Activated naive CD4-positive, alpha-beta T cell treated with anti-CD3 and anti-CD28 coated beads, Interleukin-2, amount 50 U/mL, for 24 hours (primary cell): ENCODE measurements at regions not wholly inside any gene's neighbourhood (a gene's known extent, or its start where the extent isn't known, plus 50 kb on each side); places are given as distances from the start of the nearest gene placed in this dataset.
"Not testable (repeated sequence)": the region's sequence is repeated elsewhere in the genome, so short reads cannot be mapped to it uniquely, and the experiment has no call there.

Experiments used
- H3K27ac Mint-ChIP-seq: one replicate; pipeline ENCODE4 v1.8.0; 2021; ENCODE audit warnings: mild to moderate bottlenecking, mixed read lengths
- H3K27me3 Mint-ChIP-seq: one replicate; pipeline ENCODE4 v1.8.0; 2021; ENCODE audit warnings: mixed read lengths
- H3K36me3 Mint-ChIP-seq: one replicate; pipeline ENCODE4 v1.8.0; 2021; ENCODE audit warnings: mixed read lengths
- H3K4me1 Mint-ChIP-seq: one replicate; pipeline ENCODE4 v1.8.0; 2021; ENCODE audit warnings: mixed read lengths
- H3K4me3 Mint-ChIP-seq: one replicate; pipeline ENCODE4 v1.8.0; 2021; ENCODE audit warnings: mild to moderate bottlenecking, mixed read lengths
- H3K9me3 Mint-ChIP-seq: one replicate; pipeline ENCODE4 v1.8.0; 2021; ENCODE audit warnings: mixed read lengths

- H3K27me3 Mint-ChIP-seq, result no peaks in the 10 kb centered on the region
- no peaks in the 10 kb centered on the region for H3K36me3 Mint-ChIP-seq
- no peaks in the 10 kb centered on the region for H3K4me1 Mint-ChIP-seq
- no peak overlapping the region for H3K4me3 Mint-ChIP-seq
- no peak overlapping the region for H3K27ac Mint-ChIP-seq
- H3K9me3 Mint-ChIP-seq, result peaks cover 10% of the 10 kb centered on the region
Observed at GRCh38 chr4:179123084-179123483, 1680.8 kb upstream of the AGA start.

- no peak overlapping the region for H3K27ac Mint-ChIP-seq
- no peaks in the 10 kb centered on the region for H3K36me3 Mint-ChIP-seq
- H3K4me3 Mint-ChIP-seq, result no peak overlapping the region
- H3K27me3 Mint-ChIP-seq, result no peaks in the 10 kb centered on the region
- H3K4me1 Mint-ChIP-seq, result no peaks in the 10 kb centered on the region
- H3K9me3 Mint-ChIP-seq, result peaks cover 10% of the 10 kb centered on the region
Observed at GRCh38 chr4:179124419-179124818, 1682.2 kb upstream of the AGA start.

DNA sequence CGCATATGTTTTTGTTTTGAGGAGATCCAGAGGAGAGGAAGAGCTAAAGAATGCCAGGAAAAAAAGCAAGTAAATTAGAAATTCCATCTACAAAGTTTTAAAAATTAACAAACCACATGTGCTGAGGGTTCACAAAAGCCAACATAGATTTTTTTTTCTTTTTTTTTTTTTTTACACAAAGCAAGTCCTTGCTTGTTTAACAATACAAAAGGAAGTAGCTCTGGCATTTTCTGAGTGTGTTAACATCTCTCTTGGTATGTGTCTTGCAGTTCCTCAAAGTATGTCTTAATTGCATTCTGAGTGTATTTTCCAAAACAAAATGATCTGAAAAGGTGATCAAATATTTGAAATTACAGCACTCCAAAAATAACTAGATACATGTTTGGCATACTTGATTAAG lies 1682.7 kb upstream of the AGA start:
- Mint-ChIP-seq H3K9me3 (peaks cover 10% of the 10 kb centered on the region), H3K27ac (no peak overlapping the region), H3K4me3 (no peak overlapping the region), H3K36me3 (no peaks in the 10 kb centered on the region), H3K27me3 (no peaks in the 10 kb centered on the region), H3K4me1 (no peaks in the 10 kb centered on the region)

GRCh38 chr4:179125870-179126269 lies 1683.6 kb upstream of the AGA start:
- H3K27me3 Mint-ChIP-seq, result no peaks in the 10 kb centered on the region

DNA sequence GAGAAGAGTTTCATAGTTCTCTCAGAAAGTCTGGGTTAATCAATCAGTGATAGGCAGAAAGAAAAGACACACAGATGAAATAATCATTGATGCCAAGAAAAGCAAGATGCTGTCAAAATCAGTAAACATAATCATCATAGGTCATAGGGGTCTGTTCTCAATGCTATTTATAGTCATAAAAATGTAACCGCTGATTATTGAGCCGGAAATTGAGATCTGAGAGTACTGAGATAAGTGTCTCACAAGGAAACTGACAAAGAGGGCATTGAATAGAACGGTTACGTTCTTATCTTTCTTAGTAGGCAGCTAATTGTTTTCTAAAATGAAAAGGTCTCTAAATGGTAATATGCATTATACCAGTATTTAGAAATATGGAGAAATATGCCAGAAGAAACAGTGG lies 1686.1 kb upstream of the AGA start:
- Mint-ChIP-seq H3K27me3 (no peaks in the 10 kb centered on the region), H3K9me3 (peaks cover 5% of the 10 kb centered on the region), H3K36me3 (no peaks in the 10 kb centered on the region), H3K4me3 (no peak overlapping the region), H3K27ac (no peak overlapping the region), H3K4me1 (no peaks in the 10 kb centered on the region)

More at GRCh38 chr4:179125870-179126269, 1683.6 kb upstream of the AGA start:
- Mint-ChIP-seq H3K27ac (no peak overlapping the region), H3K36me3 (no peaks in the 10 kb centered on the region), H3K4me3 (no peak overlapping the region), H3K4me1 (no peaks in the 10 kb centered on the region), H3K9me3 (peaks cover 7% of the 10 kb centered on the region)

DNA sequence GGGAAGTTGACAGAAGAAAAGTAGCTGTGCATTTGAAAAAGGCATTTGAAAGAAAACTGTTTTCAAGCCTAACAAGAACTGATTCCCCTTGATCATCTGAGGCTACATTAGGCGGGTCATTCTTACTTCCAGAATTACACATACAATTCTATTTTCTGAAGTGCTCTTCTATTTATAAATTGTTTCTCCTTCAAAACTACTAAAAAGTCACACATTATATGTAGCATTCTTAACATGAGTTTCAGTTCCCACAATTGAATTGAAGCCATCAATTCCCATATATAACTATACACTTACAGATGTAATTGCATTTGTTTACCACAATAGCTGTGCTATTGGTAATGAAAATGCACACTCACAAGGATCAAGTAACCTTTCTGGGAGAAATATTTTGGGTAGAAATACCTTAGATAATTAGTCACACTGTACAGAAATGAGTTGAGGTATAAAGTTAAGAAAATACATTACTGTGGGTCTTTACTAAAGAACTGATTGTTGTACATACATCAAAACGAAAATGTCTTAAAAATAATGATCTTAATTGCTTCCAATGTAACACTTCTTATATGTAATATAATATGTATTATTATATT lies 1688.0 kb upstream of the AGA start:
- Mint-ChIP-seq H3K27ac (no peak overlapping the region), H3K36me3 (no peaks in the 10 kb centered on the region), H3K4me1 (no peaks in the 10 kb centered on the region), H3K9me3 (no peaks in the 10 kb centered on the region), H3K4me3 (no peak overlapping the region), H3K27me3 (no peaks in the 10 kb centered on the region)

DNA sequence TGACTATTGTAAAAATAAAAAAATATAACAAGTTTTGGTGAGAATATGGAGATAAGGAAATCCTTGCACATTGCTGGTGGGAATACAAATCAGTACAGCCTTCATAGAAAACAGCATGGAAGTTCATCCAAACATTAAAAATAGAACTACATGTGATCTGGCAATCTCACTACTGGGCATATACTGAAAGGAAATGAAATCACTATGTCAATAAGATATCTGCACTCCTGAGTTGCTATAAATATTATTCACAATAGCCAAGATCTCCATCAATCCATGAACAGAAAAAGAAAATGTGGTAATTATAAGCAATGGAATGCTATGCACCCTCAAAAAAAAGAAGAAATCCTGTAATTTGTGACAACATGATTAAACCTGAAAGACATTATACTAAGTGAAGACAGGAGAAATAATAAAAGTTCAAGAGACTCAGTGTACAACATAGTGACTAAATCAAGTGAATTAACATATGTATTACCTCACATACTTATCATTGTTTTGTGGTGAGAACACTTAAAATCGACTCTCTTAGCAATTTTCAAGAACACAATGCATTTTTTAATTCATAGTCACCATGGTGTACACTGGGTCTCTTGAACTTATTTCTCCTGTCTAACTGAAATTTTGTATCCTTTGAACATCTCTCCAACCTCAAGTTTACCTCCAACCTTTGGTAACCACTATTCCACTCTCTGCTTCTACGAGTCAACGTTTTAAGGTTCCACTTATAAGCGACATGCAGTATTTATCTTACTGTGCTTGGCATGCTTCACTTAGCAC lies 1703.7 kb upstream of the AGA start:
- H3K9me3 Mint-ChIP-seq, result no peaks in the 10 kb centered on the region
- H3K4me3 Mint-ChIP-seq, result no peak overlapping the region
- H3K27ac Mint-ChIP-seq, result no peak overlapping the region
- H3K4me1 Mint-ChIP-seq, result no peaks in the 10 kb centered on the region
- H3K27me3 Mint-ChIP-seq, result peaks cover 1% of the 10 kb centered on the region
- no peaks in the 10 kb centered on the region for H3K36me3 Mint-ChIP-seq

GRCh38 chr4:179151770-179152169 lies 1709.5 kb upstream of the AGA start:
- no peaks in the 10 kb centered on the region for H3K27me3 Mint-ChIP-seq
- no peaks in the 10 kb centered on the region for H3K4me1 Mint-ChIP-seq
- no peak overlapping the region for H3K4me3 Mint-ChIP-seq
- H3K27ac Mint-ChIP-seq, result no peak overlapping the region
- no peaks in the 10 kb centered on the region for H3K9me3 Mint-ChIP-seq
- H3K36me3 Mint-ChIP-seq, result no peaks in the 10 kb centered on the region

GRCh38 chr4:179163147-179163546 lies 1720.9 kb upstream of the AGA start:
- Mint-ChIP-seq H3K9me3 (peaks cover 20% of the 10 kb centered on the region), H3K4me3 (no peak overlapping the region), H3K4me1 (no peaks in the 10 kb centered on the region), H3K27me3 (no peaks in the 10 kb centered on the region), H3K36me3 (no peaks in the 10 kb centered on the region), H3K27ac (no peak overlapping the region)

GRCh38 chr4:179164267-179164999 lies 1722.2 kb upstream of the AGA start:
- H3K36me3 Mint-ChIP-seq, result no peaks in the 10 kb centered on the region
- H3K4me3 Mint-ChIP-seq, result no peak overlapping the region
- H3K4me1 Mint-ChIP-seq, result no peaks in the 10 kb centered on the region
- H3K27ac Mint-ChIP-seq, result no peak overlapping the region
- no peaks in the 10 kb centered on the region for H3K27me3 Mint-ChIP-seq
- H3K9me3 Mint-ChIP-seq, result peaks cover 20% of the 10 kb centered on the region

GRCh38 chr4:179165000-179165738 lies 1722.9 kb upstream of the AGA start:
- no peaks in the 10 kb centered on the region for H3K4me1 Mint-ChIP-seq
- H3K27me3 Mint-ChIP-seq, result no peaks in the 10 kb centered on the region
- H3K4me3 Mint-ChIP-seq, result no peak overlapping the region
- no peaks in the 10 kb centered on the region for H3K36me3 Mint-ChIP-seq
- H3K9me3 Mint-ChIP-seq, result peaks cover 20% of the 10 kb centered on the region
- no peak overlapping the region for H3K27ac Mint-ChIP-seq

DNA sequence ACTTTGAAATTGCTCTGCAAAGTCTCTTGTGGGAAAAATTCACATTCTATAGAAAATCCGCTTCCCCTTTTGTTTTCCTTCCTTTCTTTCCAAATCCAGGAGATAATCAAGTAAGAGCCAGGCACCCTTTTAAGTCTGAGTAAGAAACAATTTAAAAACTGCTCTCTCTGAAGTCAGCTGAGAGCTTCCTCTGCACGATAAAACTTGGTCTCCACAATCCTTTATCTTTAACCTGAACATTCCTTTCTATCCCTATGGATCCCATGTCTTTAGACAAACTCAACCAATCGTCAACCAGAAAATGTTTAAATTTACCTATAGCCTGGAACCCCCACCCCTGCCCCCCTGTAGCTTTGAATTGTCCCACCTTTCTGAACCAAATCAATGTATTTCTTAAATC lies 1723.6 kb upstream of the AGA start:
- Mint-ChIP-seq H3K9me3 (peaks cover 20% of the 10 kb centered on the region), H3K4me1 (no peaks in the 10 kb centered on the region), H3K36me3 (no peaks in the 10 kb centered on the region), H3K27ac (no peak overlapping the region), H3K27me3 (no peaks in the 10 kb centered on the region), H3K4me3 (no peak overlapping the region)

DNA sequence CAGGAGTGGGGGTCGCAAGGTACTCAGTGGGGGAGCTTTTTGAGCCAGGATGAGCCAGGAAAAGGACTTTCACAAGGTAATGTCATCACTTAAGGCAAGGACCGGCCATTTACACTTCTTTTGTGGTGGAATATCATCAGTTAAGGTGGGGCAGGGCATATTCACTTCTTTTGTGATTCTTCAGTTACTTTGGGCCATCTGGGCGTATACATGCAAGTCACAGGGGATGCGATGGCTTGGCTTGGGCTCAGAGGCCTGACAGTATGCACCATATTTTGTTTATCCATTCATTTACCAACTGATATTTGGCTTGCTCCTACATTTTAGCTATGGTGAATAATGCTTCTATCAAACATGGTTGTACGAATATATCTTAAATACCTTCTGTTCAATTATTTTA lies 1728.1 kb upstream of the AGA start:
- not testable (repeated sequence) for H3K4me3 Mint-ChIP-seq, H3K36me3 Mint-ChIP-seq, H3K4me1 Mint-ChIP-seq, H3K27ac Mint-ChIP-seq, H3K27me3 Mint-ChIP-seq
- peaks cover 20% of the 10 kb centered on the region for H3K9me3 Mint-ChIP-seq

- Mint-ChIP-seq H3K4me3 (no peak overlapping the region), H3K27me3 (no peaks in the 10 kb centered on the region), H3K36me3 (no peaks in the 10 kb centered on the region), H3K27ac (no peak overlapping the region), H3K4me1 (no peaks in the 10 kb centered on the region), H3K9me3 (no peaks in the 10 kb centered on the region)
Observed at GRCh38 chr4:179182741-179183140, 1740.5 kb upstream of the AGA start.

DNA sequence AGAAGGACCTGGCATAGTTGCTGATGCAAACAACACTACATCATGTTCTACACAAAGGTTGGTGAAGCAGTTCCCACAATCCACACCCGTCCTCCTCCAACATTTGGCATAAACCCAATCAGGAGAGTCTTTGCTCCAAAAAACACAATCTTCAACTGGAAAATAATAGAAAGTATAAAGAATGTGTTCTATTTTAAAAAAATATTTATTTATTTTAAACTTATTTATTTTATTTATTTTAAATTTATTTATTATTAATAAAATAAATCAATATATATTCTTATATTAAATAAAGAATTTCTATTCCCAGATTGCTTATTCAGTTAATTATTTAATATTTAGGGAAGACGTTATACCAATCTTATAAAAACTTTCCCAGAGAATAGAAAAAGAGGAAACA lies 1753.7 kb upstream of the AGA start:
- H3K9me3 Mint-ChIP-seq, result no peaks in the 10 kb centered on the region
- no peak overlapping the region for H3K27ac Mint-ChIP-seq
- H3K36me3 Mint-ChIP-seq, result no peaks in the 10 kb centered on the region
- no peak overlapping the region for H3K4me3 Mint-ChIP-seq
- H3K4me1 Mint-ChIP-seq, result no peaks in the 10 kb centered on the region
- H3K27me3 Mint-ChIP-seq, result no peaks in the 10 kb centered on the region

- H3K9me3 Mint-ChIP-seq, result no peaks in the 10 kb centered on the region
Observed at GRCh38 chr4:179196511-179196910, 1754.3 kb upstream of the AGA start.

More at GRCh38 chr4:179196511-179196910, 1754.3 kb upstream of the AGA start:
- Mint-ChIP-seq H3K36me3 (no peaks in the 10 kb centered on the region), H3K27ac (no peak overlapping the region), H3K4me3 (no peak overlapping the region), H3K4me1 (no peaks in the 10 kb centered on the region), H3K27me3 (no peaks in the 10 kb centered on the region)
